Left lobe of liver (tissue), 2 donors: ENCODE measurements at regions not wholly inside any gene's neighbourhood (a gene's known extent, or its start where the extent isn't known, plus 50 kb on each side); places are given as distances from the start of the nearest gene placed in this dataset.

ENCODE experiments used
- ATAC-seq: fragments of 200-7000 bp; cut with Tn5 transposase; one replicate; pipeline ENCODE4 v1.9.1; 2020; ENCODE audit warnings: mild to moderate bottlenecking, moderate library complexity
- DNase-seq: peaks from one replicate; pipeline ENCODE4 v3.0.0-alpha.2; 2020; ENCODE audit warnings: low spot score
- donor health status: DM: no; HTN: no; CAD: no; lungs with moderate emphysema.
- donor health status: DM: no; HTN: yes; CAD: no.

DNA sequence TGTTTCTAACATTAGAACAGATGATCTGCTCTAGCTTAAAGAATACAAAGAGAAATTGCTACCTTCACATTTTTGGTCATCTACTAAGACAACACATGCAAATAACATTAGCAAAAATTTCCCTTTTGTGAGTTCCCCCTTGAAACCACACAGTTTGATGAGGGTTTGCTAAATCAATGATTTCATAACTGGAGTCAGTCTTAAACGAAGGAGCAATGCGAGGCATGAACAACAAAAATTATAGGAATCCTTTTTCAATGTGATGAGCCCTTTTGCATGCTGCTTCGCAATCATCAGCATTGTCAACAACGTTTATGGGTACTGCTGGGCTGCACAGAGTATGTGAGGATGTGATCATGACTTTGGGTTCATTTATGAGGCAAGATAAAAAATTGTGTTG is 286.4 kb downstream of the C7orf25 start:
- DNase-seq (no peak), ATAC-seq (no peak)

DNA sequence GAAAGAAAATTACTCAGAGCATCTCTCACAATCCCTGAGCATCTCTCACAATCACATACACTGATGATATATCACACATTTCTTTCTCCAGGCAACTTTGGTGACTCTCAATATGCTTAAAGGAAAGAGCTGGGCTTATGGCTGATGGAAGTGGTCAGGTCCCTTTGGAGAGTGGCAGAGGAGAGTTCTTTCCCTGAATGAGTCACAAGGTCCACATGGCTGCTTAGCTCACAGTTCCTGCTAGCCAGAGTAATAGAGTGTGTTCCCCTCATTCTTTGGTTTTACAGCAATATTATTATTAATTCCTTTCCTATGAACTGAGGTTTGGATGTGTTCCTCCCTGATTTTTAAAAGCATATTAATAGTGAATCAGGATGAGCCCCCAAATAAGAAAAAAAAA is 287.4 kb downstream of the C7orf25 start:
- DNase-seq = no peak
- ATAC-seq = no peak

DNA sequence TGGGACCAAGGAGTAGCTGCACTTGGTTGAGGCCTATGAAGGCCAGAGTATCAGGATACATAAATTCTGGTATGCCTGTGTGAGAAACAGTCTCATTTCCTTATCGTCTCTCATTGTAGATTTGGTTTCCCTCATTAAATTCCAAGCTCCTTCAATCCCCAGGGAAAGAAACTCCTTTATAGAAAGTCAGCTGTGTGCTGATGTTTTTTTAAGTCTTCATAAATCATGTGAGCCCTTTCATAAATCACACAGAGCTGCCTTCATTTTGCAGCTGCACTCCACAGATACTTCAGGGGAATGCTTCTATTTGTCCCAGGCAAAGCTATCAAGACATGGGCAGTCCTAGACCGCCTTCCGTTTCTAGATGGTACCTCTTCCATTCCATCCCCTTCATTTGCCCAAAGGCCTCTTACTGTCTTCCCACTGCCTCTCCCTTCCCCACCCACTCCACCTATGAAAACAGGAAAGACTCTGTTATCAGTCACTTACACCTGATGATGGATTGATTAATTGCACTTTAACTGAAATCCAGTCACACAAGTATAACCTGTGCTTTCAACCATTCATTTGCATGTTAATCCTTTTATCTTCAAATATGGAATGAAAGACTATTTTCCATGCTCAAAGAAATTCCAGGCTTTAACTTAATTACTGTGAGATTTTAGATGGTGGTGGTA is 290.2 kb downstream of the C7orf25 start:
- ATAC-seq (no peak), DNase-seq (no peak)

DNA sequence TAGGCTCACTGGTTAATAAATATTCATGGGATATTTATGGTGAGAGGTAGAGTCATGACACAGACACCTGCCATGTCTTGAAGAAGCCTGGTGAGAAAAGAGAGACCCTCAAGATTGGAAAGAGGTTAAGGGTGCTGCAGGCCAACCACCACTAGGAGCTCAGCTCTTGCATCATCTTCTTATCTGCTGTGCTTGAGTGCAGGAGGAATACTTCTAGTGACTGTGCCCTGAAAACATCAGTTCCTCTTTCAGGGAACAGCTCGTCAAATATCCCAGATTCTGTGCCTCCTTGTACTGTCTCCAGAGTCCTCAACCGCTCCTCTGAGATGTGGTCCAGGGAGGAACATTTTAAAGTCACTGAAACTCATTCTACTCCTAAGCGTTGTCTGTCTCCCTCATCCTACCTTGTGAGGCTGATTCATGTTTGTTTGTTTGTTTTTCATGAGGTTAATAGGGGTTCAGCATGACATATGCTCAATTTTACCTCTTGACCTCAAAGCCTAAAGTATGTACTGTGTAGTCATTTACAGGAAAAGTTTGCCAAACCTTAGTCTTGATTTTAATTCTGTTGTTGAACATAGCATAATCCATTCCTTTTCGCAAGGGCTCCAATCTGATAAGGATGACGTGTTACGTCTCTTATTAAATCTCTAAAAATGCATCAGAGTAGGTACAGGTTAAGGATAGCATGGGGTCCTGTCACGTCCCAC is 293.1 kb downstream of the C7orf25 start:
- DNase-seq = no peak
- no peak for ATAC-seq

GRCh38 chr7:42617806-42618457 is 293.9 kb downstream of the C7orf25 start:
- no peak for DNase-seq
- ATAC-seq = no peak

DNA sequence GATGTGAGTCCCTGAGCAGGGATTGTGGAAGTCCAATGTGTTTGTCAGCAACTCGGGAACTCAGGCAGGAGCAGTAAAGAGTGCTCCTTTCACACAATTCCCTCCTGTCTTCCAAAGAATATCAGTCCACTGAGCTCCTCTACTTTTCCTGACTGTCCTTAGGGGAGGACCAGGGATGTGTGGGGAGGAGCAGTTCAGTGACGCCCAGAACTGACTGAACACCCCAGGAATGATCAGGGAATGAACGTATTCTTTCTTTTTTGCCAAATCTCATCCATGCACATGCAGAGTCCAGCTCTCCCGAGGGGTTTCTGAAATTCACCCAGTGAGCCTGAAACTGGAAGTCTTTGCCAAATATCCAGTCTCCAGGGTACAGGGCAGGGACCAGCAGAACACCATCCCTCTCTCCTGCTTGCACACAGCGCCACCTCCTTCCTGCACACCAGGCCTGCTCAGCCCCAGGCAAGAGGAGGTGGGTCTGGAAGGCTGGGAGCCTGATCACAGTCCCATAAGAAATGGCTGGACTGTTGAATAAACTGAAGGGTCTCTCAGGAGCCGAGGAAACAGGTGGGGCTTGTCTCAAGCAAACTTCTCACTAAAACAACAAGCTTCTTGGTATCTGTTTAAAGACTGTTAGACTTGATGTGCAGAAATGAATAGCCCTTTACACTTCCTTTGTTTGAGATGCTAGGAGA is 294.7 kb downstream of the C7orf25 start:
- DNase-seq (no peak), ATAC-seq (no peak)

- ATAC-seq (no peak), DNase-seq (no peak)
Observed at GRCh38 chr7:42614636-42615035, 297.2 kb downstream of the C7orf25 start.

DNA sequence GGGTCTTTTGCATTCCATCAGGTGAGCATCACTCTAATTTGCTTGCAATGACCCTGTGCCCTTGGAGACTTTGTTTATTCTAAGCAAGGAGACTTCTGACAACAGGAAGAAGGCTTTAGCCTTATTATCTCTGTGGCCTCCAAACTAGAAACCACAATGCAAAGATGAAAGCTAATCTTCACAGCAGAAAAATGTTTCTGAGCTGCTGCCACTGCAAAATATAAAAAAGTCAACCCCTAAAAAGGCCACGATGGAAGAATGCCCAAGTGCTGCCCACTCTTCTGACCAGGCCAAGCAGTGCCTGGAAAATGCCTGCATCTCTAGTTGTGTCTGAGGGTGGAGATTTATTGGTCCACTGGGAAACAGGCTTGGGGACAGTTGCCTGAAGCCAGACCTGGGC is 299.9 kb downstream of the C7orf25 start:
- DNase-seq (no peak), ATAC-seq (no peak)

DNA sequence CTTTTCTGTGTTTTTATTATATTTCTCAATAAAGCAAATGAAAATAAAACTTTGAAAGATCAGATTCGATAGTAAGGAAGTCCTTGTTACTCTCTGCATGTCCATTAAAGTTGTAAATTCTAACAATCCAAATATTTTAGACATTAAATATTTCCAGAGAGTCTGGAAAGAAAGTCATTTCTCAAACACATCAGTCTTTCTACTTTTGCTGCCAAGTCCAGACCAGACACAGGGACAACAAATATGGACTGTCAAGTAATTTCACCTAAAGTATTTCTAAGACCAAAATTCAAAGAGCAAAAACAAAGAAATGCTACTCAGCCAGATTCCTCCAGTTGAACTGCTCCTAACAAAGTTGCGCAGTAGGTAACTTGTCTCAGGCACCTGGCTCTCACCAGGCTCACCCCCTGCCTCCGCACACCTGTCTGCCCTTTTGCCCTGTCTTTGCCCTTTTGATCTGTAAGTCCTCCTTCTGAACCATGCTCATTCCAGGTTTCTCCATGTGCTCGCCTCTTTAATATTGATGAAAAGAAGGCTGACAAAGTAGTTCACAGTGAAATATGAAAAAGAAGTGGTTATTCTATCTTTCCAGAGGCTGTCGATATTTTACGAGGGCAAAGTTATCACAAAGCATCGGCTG is 300.5 kb downstream of the C7orf25 start:
- DNase-seq (no peak), ATAC-seq (no peak)

DNA sequence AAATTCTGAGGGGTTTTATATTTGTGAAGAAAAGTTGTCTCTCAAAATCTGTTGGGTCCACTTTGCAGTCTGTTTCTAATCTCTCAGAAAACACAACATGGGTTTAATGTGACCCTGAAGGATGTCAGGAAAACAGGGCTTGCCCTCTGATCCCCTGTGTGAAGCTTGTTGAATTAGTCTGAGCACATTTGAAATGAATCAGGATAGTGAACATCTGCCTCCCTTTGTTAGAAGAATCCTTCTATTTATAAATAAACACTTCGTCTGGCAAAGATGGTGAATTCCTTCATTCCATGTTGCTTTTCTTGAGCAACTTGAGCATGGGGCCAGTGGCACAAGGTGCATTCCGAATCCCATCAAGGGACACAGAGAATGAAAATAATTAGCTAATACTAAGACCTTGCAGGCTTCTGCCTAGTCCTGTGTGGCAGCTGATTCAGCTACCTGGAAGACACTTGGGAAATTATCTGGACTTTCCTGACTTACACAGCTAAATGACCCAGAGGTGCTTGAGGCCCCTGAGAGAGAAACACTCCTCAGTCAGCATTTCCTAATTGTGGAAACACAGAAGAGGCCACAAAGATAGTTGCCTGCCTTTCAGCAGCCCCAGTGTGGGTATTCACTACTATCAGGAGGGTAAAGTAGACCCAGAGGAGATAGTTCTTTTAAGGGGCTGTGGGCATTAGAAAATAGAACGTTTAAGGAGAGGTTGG is 305.5 kb downstream of the C7orf25 start:
- ATAC-seq = no peak
- DNase-seq = no peak

DNA sequence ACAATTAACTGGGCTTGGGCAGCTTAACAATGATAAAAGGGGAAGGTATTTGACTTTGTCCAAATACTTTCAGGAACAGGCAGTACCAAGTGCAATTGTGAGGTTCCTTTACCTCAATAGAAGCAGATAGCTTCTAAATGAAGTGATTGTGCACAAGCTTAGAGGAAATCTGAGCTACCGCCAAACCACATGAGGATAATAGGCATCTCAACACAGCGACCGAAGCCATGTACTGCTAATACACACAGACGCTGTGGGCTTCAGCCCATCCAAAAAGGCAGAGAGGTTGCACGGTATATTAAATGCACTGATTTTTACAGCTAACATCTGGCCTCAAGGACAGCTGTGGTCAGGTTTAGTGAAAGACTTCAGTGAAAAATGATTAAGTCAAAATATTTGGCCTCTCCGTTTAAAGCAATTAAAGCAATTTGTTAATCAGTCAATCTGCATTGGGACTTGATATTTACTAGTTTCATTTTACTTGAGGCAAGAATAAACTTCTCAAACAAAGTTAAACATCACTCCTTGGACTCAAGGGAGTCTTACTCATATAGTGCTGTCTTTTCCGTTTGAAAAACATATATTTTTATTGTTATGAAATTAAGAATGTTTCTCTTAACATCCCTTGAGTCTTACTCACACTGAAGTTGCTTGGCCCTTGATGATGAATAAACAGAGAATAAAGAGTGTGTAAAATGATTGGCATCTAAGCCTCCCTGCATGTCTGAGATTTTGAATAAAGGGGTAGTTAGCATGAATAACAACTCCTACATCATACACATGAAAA is 306.3 kb downstream of the C7orf25 start:
- ATAC-seq = no peak
- no peak for DNase-seq

DNA sequence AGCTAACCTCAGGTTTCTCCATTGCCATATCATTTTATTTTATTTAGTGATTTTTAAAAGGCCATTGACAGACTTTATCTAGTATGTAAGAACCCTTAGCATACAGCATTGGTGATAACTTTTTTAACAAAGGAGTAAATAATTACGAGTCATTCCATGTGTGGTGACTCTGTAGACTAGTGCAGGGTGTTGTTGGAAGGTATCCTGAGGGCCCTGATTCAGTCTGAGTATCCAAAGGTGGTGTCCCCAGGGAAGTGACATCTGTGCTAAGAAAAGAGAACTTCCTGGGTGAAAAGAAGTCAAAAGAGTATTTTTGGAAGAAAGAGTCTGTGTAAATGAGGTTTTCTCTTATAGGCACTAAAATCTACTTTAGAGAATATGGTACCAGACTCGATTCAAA is 308.4 kb downstream of the C7orf25 start:
- DNase-seq = no peak
- no peak for ATAC-seq

DNA sequence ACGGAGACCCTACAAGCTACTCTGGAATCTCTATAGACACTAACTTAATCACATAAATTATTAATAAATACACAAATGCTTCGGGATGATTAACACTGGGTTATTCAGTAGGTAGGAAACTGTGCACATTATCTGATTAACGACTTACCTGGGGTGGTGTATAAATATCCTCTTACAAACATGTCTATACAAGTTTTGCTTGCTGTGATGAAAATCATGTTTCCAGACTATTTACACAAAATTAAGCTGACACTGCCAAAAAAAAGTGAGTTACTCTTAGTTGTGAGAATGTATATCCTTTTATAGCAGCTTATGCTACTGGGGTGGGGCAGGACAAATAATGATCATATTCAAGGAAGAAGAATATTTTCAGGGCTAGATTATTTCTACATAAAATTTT is 314.6 kb downstream of the C7orf25 start:
- no peak for ATAC-seq
- no peak for DNase-seq

DNA sequence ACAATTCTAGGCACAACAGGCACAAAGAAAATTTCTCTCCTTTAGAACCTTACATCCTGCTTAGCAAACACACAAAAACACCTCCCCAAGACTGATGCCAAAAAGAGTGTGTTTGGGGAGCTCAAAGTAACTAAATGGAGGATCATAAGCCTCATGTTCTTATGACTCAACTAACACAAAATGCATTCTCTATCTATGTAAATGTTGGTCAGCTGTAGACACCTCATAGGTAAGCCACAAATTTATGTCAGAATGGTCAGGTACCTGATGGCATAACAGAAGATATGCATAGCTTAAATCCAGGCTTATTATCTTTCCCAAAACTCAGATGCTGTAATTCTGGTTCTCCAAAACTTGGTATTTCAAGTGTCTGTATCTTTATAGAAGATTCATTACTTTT is 315.1 kb downstream of the C7orf25 start:
- ATAC-seq = no peak

GRCh38 chr7:42593860-42594259 is 318.0 kb downstream of the C7orf25 start:
- ATAC-seq = no peak

More for the DNA sequence above, 315.1 kb downstream of the C7orf25 start:
- DNase-seq = no peak

GRCh38 chr7:42590771-42591310 is 321.0 kb downstream of the C7orf25 start:
- ATAC-seq (no peak), DNase-seq (no peak)

More at GRCh38 chr7:42593860-42594259, 318.0 kb downstream of the C7orf25 start:
- no peak for DNase-seq

GRCh38 chr7:42588876-42589275 is 323.0 kb downstream of the C7orf25 start:
- ATAC-seq = no peak
- DNase-seq = no peak

GRCh38 chr7:42587806-42588205 is 324.1 kb downstream of the C7orf25 start:
- DNase-seq (no peak), ATAC-seq (no peak)

DNA sequence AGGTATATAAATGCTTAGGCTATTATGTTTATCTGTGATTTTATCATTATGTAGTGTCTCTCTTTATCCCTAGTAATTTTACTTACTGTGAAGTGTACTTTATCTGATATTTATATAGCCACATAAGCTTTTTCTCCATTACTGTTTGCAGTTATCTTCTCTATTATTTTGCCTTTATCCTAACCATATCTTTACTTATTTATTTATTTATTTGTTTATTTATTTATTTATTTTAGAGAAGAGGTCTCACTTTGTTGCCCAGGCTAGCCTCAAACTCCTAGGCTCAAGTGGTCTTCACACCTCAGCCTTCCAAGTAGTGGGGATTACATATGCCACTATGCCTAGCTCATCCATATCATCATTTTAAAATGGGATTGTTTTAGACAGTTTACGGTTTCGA is 331.8 kb downstream of the C7orf25 start:
- ATAC-seq (no peak), DNase-seq (no peak)
